HG02678 (cell line): ENCODE measurements at regions not wholly inside any gene's neighbourhood (a gene's known extent, or its start where the extent isn't known, plus 50 kb on each side); places are given as distances from the start of the nearest gene placed in this dataset.

ENCODE experiments used
- ATAC-seq: cut with Tn5 transposase; IDR thresholded peaks from one replicate; pipeline ENCODE4 v1.9.1; 2021; ENCODE audit warnings: mild to moderate bottlenecking, moderate library complexity; ENCODE audit not compliant: unreplicated experiment

DNA sequence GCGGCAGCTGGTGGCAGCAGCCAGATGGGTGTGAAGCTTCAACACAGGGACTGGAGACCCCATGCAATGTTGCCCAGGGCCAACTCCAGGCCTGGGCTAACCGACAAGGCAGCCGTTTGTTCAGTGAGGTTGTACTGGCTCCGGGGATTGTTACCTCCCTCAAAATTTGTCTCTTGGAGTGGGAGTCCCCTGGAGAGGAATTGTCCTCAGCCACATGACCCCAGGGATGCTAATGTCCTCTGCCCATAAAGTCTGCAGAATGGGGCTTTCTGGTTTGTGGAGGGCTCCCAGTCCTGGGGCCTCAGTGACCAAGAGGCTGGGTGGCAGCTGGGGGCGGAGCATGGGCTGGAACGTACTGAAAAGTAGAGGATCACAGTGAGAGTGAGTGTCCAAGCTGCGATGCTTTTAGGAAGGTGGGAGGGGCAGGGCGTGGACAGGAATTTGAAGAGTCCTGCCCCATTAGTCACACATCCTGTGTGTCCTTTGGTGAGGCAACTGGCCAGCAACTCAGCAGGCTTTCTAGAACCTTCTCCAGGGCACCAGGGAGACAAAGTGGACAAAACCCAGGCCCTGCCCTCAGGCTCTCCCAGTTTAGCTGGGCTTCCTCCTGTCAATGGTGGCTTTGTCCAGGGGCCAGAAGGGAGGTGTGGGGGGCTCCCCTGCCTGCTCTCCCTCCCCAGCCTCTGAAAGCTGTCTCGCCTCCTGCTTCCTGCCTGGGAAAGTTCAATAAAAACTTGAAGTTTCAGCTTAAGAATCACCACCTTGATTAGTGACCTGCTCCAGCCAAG, 114.0 kb downstream of the NSG2 start:
- no peak for ATAC-seq

DNA sequence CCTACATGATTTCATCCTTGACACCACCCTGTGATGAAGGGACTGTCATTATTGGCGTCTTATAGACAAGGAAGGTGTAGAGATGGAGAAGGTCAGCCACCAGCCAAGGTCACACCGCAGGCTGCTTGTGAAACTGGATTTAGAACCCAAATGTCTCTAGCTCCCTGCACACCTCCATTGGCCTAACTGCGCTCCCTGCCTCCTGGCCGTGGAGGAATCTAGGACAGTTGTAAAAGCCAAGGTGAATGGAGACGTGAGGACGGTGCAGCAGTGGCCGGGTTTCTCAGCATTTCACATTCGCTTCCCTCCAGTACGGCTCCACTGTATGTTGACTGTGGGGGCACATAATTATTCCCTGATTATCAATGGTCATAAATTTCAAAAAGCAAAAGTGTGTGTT, 119.9 kb downstream of the NSG2 start:
- no peak for ATAC-seq

DNA sequence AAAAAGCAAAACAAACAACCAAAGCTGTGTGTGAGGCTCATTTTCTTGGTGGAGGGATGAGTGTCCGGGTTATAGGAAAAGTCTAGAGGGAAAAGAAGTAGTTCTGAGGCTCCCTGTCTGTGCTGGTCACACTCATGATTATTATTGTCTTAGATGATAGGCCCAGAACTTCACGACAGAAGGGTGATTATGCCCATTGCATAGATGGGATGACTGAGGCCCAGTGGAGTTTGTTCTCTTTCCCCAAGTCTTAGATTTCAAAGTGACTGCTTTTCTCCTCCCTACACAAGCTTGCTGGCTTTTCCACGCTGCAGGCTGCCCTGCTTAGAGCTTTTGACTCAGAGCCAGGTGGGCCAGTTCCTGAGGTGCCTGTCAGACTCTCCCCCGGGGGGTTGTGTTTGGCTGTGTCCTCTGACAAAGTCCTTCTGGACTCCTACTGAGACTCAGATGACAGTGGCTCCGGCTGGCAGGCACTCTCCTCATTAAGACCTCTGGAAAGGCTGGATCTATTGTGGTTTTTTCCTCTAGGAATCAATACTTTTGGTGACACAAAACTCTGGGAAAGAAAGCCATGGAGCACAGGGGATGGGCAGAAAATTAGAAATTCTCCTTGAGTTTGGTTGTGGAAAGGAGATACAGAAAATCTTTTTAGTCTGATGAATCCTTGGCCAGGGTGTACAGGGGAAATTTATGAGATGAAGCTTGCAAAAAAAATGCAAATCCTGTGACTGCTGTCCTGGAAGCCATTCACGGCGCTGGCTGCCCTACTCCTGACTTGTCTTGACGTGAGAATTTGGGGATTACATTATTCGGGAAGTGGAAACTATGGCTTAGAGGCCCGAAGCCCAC, 120.9 kb downstream of the NSG2 start:
- ATAC-seq = no peak

DNA sequence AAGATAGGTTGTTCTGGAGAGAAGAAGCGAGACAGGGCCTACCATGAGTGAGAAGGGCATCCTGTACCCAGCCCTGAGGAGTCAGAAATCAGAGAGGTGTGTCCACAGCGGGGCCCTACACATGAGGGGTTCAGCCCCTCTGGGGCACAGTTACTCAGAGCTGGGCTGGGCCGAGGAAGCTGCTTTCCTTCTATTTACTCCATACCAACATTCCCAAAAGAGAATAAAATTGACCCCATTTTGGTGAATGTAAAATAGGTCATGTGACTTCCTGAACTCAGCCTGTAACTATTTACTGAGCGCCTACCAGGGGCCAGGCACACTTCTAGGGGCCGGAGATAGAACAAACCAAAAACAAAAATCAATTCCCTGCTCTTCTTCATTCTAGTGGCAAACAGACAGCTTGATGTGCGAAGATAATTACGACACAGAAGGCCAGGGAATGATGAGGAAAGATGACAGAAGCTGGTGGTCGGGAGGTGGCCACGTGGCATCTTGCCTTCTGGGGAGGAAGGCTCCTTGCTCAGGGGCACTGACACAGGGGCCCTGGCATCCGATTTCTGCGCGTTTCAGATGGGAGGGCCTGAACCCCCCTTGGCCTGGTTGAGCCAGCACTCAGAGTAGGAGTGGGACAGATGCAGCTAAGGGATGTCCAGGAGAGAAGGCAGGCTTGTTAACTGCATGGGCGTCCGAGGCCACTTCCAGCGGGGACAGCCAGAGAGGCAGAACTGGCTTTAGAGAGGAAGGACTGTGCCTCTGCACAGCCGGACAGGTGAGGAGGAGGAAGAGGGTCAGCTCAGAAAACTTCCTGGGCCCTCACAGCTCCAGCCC, 121.8 kb downstream of the NSG2 start:
- ATAC-seq = no peak

DNA sequence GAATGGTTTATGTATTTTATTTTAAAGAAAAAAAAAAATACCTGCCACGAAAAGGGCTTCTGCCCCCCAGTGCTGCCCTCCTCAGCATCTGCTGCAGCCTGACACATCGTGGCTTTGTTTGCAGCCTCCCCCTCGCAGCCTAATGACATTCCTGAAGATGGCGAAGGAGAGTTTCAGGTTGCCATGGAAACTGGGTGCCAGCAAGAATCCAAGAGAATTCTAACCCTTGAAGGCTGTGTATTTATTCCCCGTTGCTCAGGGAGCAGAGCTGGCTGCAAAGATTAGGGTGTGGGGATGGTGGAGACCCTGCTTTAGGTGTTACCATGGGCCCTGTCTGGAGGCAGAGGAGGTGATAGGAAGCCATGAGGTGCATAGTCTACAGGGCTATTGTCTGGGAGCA, 126.6 kb downstream of the NSG2 start:
- ATAC-seq = no peak

DNA sequence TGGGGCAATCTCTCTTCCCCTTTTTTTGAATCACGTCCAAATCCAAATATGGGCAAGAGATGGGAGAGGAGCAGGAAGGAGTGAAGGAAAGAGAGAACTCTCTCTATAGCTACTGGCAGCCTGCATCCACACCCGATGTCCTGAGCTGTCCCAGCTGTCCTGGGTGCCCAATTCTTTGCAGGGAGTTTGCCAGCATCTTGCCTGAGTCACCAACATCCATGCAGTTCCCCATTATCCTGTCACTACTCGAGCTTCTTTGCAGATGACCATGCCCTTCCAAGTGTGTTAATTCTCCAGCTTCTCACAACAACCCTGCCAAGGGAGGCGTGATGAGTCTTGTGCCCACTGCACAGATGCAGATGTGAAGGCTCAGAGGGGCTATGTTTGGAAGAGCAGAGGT, 127.1 kb downstream of the NSG2 start:
- ATAC-seq = no peak

DNA sequence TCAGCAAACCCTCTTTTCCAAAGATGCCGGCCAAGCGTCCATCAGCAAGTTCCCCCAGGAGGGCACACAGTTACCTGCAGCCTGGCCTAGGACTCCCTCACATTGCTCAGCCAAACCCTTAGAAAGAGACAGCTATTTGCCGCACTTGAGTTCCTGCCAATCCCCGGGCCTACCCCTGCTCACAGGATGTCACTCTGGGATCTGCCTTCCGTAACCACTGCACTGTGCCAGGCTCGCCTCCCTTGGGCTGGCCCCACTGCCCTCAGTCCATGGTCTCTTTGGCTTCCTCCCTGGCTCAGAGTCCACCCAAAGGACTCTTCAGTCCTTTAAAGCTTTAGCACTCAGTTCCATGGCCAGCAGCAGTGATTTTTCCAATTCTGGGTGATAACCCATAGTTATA, 128.3 kb downstream of the NSG2 start:
- ATAC-seq = no peak

DNA sequence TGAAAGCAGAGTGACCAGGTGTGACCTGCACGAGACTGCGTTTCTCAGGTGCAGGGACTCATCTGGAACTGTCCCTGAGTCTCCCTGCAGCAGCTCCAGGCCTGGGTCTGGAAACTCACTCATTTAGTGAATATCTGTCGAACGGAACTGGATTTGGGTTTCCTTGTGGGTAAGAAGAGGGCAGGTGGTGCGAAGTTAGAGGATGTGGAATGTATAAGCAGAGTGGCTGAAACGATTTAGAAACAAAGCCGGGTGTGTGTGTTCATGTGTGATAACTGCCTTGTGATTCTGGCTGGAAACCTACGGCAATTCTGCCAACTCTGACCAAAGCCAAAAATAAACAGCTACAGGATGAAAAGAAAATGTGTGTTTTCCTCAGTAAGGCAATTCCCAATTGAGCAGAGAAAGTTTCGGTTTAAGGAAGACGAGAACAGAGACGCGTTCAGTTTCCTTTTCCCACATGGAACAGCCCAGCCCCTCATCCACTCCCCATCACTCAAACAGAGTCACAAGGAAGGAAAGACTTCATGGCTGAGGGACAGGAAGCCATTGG, 130.3 kb downstream of the NSG2 start:
- ATAC-seq = no peak

DNA sequence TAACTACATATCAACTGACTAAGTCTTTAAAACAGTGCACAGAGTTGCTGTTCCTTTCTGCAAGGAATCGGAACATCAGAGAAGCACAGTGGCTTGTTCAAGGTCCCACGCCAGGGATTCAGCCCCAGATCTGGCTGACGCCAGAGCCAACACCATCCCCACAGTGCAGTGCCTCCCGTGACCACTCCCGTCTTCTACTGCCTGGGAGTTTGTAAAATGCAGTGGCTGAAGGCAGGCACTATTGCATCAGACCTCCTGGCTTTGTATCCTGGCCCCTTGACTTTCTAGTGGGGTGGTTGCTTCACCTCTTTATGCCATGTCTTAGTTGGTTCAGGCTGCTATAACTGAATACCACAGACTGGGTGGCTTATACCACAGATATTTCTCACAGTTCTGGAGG, 131.0 kb downstream of the NSG2 start:
- ATAC-seq = no peak

DNA sequence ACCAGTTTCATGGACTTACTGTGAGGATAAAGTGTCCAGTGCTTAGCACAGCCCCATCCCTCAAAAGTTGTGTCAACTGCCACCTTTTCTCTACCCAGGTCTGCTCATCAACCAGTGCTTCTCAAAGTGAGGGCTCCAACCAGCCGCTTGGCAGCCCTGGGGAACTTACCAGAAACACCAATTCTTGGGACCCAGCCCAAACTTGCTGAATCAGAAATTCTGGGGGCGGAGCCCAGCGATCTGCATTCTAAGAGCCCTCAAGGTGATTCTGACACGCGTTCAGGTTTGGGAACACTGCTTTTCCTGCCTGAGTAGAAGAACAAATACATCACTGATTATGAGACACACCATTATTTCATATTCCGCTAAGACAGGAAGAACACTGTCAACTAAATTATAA, 132.0 kb downstream of the NSG2 start:
- ATAC-seq = no peak

DNA sequence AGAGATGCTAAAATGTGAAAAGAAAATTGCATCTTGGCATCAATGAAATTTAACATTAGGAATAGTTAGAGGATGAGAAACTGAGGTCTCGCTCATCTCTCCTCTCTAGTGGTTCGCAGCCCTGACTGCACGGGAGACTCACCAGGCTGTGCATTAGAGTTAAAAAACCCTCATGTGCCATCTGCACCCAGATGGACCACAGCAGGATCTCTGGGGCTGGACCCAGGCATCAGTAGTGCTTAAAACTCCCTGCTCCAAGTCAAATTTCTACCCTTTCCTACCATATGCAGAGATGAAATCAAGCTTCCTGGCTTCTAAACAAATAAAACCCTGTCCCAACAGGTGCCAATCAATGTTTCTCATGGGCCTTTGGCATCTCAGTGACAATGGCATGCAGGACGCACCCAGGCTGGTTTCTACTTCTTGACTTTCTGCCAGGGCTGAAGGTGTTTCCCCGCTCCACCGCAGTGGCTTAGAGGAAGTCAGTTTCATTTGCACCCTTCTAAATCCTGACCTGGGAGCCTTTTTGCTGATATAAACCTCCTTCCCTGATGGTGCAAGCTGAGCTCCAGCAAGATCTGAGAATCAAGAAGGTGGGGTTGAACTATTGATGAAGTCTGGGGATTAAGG, 132.6 kb downstream of the NSG2 start:
- no peak for ATAC-seq

DNA sequence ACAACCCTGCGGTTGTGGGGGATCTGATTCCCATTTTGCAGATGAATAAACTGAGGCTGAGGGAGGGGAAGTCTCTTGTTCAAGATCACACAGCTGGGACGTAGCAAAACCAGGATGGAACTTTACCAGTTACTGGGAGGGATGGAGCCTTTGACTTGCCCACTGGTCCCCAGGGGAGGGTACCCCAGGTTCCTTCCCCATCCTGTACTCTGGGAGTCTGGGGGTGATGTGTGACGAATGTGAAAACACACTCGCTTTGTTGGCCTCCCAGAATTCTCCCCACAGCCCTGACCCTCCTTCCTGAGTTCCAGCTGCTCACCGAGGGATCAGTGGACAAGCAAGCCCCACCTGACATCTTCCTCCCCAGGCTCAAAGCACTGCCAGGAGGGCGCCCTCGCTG, 135.1 kb downstream of the NSG2 start:
- ATAC-seq = no peak

DNA sequence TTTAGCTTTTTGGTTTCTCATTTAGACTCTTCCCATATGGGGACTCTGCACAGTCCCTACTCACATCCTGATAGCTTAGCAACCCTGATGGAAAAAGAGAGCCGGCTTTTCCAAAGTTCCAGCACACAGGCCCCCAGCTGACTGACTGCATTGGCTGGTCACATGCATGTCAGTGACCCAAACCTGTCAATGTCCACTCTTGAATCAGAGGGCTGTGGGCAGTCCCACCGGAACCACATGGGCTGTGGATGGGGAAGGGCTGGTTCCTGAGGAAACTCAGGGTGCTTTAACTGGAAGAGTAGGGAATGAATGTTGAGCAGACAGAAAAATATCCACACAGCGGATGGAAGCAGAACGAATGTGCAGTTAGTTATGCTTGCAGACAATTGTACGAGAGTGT, 136.6 kb downstream of the NSG2 start:
- ATAC-seq = no peak

DNA sequence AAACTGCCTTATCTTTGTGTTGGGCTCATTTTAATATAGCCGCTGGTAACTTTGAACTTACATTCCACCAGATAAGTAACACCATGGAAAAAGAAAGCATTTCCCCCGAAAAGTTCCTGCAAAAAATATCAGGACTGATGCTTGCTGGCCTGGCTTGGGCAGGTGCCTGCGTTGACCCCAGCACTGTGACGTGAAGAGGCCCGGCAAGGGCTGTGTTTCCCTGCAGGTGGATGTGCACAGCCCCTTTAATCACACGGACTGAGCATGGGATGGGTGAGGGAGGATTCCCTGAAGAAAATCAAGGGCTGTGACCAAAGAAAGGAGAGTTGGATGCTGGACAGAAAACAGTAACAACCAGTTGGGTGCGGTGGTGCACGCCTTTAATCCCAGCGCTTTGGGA, 138.2 kb downstream of the NSG2 start:
- no peak for ATAC-seq

DNA sequence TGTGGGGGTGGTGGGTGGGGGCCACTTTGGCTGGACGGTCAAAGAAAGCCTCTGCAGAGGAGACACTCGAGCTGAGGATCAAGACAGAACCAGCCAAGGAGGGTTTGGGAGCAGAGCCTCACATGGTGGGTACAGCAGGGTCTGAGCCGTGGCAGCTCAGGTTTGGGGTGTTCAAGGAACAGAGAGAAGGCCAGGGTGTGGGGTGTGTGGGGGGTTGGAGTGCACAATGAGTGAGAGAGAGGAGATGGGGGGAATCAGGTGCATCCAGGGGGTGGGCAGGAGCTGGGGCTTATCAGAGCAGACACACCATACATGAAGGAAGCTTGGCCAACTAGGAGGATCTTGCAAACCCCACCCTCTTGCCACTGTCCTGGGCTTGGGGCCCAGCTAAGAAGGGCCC, 140.0 kb downstream of the NSG2 start:
- ATAC-seq = no peak

DNA sequence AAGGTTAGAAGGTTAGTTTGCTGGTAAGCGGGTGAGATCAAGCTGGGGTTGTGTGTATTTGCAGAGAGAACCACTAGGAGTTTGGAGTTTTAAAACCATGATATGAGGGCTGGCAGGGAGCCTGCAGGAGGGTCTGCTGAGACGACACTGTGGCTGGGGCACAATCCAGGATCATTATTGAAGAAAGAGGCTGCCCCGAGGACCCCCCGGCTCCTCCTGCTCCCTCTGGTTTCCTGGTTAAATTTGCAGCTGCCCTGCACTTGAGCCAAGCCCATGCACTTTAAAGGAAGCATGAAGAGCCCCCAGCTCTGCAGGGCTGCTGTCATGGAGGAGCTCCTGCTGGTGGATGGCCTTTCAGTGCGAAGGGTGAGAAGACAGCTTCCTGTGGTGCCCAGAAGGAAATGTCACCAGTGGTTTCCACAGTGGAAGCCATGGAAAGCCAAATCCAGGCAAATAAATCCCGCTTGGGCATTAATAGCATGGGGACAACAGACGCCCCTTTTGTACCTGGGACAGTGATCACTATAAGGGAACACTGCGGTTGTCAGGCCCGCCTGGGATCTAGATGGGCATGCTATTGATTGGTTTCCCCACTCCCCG, 140.7 kb downstream of the NSG2 start:
- ATAC-seq = no peak

DNA sequence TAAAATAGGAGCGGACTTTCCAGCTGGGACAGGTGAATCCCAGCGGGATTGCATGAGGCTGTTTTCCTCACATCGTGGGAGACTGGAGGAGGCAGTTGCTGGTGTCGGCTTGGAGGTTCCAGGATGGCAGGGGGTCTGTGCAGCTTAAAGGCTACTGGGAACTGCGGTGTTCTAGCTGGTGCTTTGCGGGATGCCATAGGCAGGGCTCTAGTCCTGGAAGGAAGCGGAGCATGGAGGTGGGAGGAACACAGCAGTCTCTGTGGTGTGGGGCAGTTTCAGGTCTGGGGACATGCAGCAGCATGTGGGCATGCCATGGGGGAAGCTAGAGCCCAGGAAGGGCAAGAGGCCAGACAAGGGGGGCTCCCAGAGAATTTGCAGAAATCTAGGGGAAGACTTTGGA, 141.5 kb downstream of the NSG2 start:
- ATAC-seq = no peak

DNA sequence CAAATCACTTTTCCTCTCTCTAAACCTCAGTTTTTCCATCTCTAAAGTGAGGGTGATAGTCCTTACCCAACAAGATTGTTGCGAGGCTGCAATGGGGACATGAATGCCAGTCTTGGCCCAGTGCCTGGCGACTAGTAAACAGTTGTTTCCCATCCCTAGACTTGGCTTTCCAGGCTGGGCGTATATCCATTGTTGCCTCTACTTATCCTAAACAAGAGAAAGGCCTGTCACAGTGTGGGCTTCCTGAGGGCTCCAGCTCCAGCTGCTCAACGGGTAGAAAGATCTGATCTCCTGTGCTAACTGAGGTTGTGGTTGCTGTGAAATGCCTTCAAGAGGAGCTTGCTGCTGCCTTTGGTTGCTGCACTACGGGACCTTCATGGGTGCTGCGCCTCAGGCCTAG, 142.0 kb downstream of the NSG2 start:
- ATAC-seq = no peak

DNA sequence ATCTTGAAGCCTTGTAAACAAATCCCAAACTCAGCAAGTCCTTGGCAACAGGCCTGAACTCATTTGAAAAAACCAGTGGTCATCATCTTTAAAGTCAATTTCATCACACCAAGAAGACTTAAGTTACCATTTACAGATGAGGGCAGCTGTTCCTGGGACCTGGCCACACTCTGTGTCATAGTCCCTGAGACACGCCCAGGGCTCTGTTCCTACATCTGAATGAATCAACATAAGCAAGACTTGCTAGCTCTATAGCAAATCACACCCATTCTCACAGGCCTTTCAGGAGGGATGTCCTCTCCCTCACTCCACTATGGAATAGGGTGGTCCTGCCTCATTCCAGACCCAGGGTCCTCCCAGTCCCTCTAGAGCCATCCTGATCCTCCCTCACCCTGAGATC, 142.8 kb downstream of the NSG2 start:
- ATAC-seq = no peak
